ENCODE measurements at regions not wholly inside any gene's neighbourhood (a gene's known extent, or its start where the extent isn't known, plus 50 kb on each side); places are given as distances from the start of the nearest gene placed in this dataset.

DNA sequence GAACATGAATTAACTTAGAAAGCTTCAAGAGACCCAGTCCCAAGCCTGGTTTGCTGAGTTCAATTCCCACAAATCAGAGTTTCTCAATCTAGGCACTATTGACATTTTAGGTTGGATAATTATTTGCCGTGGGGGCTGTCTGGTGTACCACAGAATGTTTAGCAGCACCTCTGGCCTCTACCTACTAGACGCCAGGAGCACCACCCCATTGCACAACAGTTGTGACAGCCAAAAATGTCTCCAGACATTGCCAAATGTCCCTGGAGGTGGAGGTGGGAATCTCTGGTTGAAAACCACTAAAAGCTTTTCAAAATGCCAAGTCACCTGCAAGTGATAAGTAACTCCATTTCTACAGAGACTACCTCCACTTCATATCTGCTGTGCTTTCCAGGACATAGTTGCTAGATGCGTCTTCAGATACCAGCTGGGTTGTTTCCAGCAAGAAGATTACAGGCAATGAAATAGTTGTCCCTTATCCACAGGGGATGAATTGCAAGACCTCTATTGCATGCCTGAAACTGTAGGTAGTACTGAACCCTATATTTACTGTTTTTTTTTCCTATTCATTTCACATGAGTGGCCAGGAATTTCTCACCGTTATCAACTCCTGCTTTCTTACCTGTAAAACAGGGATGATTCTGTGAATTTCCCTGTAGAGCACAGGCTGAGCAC lies 554.3 kb downstream of the ZEB2 start:
- TF ChIP-seq POLR2A (IDR thresholded peaks at IDR 0.05; ENCODE audit: extremely low read depth, insufficient read length) (no peak), MYC (IDR thresholded peaks at IDR 0.05; ENCODE audit: low read depth, low read length) (no peak)
- TF ChIP-seq, protein P1, sequence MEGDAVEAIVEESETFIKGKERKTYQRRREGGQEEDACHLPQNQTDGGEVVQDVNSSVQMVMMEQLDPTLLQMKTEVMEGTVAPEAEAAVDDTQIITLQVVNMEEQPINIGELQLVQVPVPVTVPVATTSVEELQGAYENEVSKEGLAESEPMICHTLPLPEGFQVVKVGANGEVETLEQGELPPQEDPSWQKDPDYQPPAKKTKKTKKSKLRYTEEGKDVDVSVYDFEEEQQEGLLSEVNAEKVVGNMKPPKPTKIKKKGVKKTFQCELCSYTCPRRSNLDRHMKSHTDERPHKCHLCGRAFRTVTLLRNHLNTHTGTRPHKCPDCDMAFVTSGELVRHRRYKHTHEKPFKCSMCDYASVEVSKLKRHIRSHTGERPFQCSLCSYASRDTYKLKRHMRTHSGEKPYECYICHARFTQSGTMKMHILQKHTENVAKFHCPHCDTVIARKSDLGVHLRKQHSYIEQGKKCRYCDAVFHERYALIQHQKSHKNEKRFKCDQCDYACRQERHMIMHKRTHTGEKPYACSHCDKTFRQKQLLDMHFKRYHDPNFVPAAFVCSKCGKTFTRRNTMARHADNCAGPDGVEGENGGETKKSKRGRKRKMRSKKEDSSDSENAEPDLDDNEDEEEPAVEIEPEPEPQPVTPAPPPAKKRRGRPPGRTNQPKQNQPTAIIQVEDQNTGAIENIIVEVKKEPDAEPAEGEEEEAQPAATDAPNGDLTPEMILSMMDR (IDR thresholded peaks at IDR 0.05; ENCODE audit: low read depth, low read length) = no peak
- DNase-seq (ENCODE audit: low read depth) = no peak
- no peak overlapping the region for H3K4me3 ChIP-seq (ENCODE audit: low read depth, low read length)

DNA sequence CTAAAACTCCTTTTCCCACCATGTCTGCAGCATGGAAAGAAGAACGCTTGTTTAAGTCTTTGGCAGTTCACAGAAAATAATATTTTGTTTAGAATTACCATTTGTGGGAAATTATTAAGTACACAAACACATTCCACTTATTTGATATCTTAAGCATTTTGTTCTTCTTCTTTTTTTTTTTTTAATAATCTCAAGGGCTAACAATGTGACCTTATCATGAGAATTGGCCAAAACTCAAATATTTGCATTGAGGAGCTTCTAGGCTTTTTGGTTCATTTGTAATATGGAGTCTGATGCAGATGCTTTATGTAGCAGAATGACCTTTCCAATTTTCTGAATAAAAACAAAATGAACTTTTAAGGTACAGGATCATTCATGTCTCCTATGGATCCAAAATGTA lies 555.0 kb downstream of the ZEB2 start:
- DNase-seq (ENCODE audit: low read depth) = no peak
- TF ChIP-seq, protein P2, sequence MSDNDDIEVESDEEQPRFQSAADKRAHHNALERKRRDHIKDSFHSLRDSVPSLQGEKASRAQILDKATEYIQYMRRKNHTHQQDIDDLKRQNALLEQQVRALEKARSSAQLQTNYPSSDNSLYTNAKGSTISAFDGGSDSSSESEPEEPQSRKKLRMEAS (IDR thresholded peaks at IDR 0.05; ENCODE audit: low read depth, low read length) = no peak
- no peak for TF ChIP-seq POLR2A (IDR thresholded peaks at IDR 0.05; ENCODE audit: extremely low read depth, insufficient read length)
- no peak for TF ChIP-seq MYC (IDR thresholded peaks at IDR 0.05; ENCODE audit: low read depth, low read length)
- TF ChIP-seq, protein P1 (IDR thresholded peaks at IDR 0.05; ENCODE audit: low read depth, low read length) = no peak
- H3K4me3 ChIP-seq (ENCODE audit: low read depth, low read length) = no peak overlapping the region

DNA sequence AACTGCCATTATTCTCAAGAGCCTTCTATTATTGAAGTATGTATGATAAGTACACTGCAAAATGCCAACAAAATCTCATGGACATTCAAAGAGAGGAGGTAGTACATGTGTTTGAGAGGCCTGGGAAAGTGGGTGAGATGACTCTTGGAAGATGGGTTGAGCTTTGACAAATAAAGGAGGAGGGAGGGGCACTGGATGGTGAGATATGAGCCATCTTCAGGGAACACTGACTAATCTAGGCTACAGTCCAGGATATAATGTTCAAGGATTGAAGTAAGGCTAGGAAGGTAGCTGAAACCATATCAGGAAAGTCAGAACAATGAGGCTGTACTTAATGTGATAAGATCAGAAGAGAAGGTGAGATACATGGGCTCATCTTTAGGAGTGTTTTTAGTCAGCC lies 559.7 kb downstream of the ZEB2 start:
- TF ChIP-seq, protein P1 (IDR thresholded peaks at IDR 0.05; ENCODE audit: low read depth, low read length) = no peak
- TF ChIP-seq POLR2A (IDR thresholded peaks at IDR 0.05; ENCODE audit: extremely low read depth, insufficient read length) (no peak), MYC (IDR thresholded peaks at IDR 0.05; ENCODE audit: low read depth, low read length) (no peak)
- TF ChIP-seq, protein P2 (IDR thresholded peaks at IDR 0.05; ENCODE audit: low read depth, low read length) = no peak
- no peak for DNase-seq (ENCODE audit: low read depth)
- H3K4me3 ChIP-seq (ENCODE audit: low read depth, low read length) = no peak overlapping the region

DNA sequence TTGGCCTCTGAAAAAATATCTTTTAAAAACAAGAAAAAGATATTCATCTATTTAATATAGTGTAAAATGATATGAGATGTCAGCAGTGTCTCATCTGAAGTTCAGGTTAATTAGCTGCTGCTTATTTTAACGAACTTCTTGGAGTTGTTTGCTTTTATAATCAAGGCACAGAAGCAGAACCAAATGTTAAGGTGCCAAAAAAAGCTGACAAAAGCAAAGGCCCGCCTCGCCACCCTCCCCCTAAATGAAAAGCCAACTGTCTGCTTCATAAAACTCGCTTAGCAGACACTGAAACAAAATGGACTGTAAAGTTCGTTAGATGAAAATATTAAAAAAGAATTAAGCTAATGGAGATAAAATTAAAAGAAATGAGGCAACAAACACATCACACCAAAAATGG lies 562.6 kb downstream of the ZEB2 start:
- DNase-seq (ENCODE audit: low read depth) = no peak
- no peak overlapping the region for H3K4me3 ChIP-seq (ENCODE audit: low read depth, low read length)
- TF ChIP-seq, protein P1 (IDR thresholded peaks at IDR 0.05; ENCODE audit: low read depth, low read length) = no peak
- TF ChIP-seq MYC (IDR thresholded peaks at IDR 0.05; ENCODE audit: low read depth, low read length) (no peak), POLR2A (IDR thresholded peaks at IDR 0.05; ENCODE audit: extremely low read depth, insufficient read length) (no peak)
- TF ChIP-seq, protein P2 (IDR thresholded peaks at IDR 0.05; ENCODE audit: low read depth, low read length) = no peak

DNA sequence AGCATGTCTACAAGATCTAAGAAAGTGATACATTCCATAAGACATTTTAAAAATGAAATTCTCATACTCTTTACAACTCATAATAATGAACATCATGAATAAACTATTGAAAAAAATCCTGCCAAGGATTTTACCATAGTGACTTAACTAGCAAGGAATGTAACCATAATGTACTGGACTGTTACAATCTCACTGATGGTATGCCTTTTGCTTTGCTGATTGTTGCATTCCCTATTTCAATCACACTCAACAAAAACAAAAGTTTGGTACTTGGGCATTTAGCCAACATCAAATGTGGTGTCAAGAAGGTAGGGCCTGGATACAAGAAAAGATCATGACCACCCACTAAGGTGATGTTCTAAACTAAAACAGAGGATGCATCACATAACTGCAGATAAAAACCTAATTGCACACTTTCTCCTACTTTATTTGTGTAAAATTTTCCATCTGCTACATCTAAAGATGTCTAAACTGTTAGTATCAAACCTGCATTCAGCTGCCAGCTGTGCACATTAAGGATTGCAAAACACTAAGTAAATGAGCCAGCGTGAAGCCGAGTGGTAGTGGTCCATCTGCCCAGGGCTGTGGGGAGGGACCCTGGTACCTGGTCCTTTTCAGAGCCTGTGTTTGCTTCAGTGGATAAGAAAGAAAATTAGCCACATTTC lies 564.4 kb downstream of the ZEB2 start:
- TF ChIP-seq, protein P2 (IDR thresholded peaks at IDR 0.05; ENCODE audit: low read depth, low read length) = no peak
- no peak for TF ChIP-seq MYC (IDR thresholded peaks at IDR 0.05; ENCODE audit: low read depth, low read length)
- TF ChIP-seq, protein P1 (IDR thresholded peaks at IDR 0.05; ENCODE audit: low read depth, low read length) = no peak
- TF ChIP-seq POLR2A (IDR thresholded peaks at IDR 0.05; ENCODE audit: extremely low read depth, insufficient read length) = no peak
- no peak overlapping the region for H3K4me3 ChIP-seq (ENCODE audit: low read depth, low read length)
- no peak for DNase-seq (ENCODE audit: low read depth)
